ENCODE measurements at regions not wholly inside any gene's neighbourhood (a gene's known extent, or its start where the extent isn't known, plus 50 kb on each side); places are given as distances from the start of the nearest gene placed in this dataset.

DNA sequence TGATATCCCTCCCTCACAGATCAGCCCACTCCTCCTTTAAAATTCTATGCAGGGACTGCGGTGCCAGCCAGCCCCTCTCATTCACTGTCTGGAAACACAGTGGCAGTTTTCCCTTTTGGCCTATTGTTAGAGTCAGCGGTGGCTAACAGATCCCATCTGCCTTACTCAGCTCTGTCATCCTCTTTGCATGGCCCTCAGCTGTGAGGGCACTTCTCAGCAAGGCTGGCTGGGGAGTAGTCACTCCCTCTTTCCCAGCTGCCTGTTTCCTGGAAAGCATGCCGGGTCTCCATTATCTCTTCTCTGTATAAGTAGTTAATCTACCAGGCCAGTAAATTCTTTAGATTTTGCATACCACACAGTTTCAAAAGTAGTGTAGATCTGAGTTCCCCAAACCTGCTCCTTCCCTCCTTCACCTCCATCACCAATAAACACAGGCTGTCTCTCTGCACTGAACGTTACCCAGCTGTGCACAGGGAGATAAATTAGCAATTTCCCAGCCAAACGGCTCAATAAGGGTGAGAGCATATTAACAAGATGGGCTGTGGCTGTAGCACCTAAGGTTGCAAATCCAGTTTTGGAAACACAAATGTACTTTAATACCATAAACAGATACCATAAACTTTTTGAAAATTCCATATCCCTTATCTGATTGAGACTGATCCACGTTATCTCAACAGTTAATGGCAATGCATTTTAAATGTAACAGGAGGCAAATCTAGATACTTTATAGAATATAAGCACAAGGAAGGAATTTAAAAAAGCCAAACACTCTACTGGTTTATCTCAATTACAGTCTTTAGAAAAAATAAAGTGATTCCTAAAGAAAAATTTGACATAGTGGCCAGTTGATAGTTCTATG, 229.3 kb downstream of the ANKRD50 start:
- Mint-ChIP-seq H3K27ac (ENCODE audit: unreplicated experiment) (no peak overlapping the region), H3K36me3 (ENCODE audit: low read depth, unreplicated experiment) (no peaks in the 10 kb centered on the region), H3K4me1 (ENCODE audit: low read depth, unreplicated experiment) (peaks cover 5% of the 10 kb centered on the region), H3K27me3 (ENCODE audit: low read depth, unreplicated experiment) (no peaks in the 10 kb centered on the region), H3K4me3 (ENCODE audit: unreplicated experiment) (no peak overlapping the region), H3K9me3 (ENCODE audit: unreplicated experiment) (no peaks in the 10 kb centered on the region)
- Histone ChIP-seq H2AFZ (ENCODE audit: low read depth, low read length) (peak overlapping the region; percentile 48), H3K9ac (ENCODE audit: low read length) (no peak overlapping the region), H3K9me3 (ENCODE audit: insufficient read depth, low read depth, low read length) (no peaks in the 10 kb centered on the region), H4K20me1 (ENCODE audit: insufficient read depth, low read length) (no peaks in the 10 kb centered on the region), H3K79me2 (ENCODE audit: insufficient read depth, low read length) (no peaks in the 10 kb centered on the region), H3K36me3 (ENCODE audit: insufficient read depth, low read length) (no peaks in the 10 kb centered on the region), H3K27ac (ENCODE audit: low read depth, low read length) (no peak overlapping the region), H3K4me3 (ENCODE audit: insufficient read depth, low read depth, low read length) (no peak overlapping the region), H3K4me2 (ENCODE audit: low read length) (no peak overlapping the region), H3K4me1 (ENCODE audit: insufficient read depth, low read length) (no peaks in the 10 kb centered on the region), H3K27me3 (ENCODE audit: insufficient read depth, low read length) (no peaks in the 10 kb centered on the region)
- TF ChIP-seq, protein P1, sequence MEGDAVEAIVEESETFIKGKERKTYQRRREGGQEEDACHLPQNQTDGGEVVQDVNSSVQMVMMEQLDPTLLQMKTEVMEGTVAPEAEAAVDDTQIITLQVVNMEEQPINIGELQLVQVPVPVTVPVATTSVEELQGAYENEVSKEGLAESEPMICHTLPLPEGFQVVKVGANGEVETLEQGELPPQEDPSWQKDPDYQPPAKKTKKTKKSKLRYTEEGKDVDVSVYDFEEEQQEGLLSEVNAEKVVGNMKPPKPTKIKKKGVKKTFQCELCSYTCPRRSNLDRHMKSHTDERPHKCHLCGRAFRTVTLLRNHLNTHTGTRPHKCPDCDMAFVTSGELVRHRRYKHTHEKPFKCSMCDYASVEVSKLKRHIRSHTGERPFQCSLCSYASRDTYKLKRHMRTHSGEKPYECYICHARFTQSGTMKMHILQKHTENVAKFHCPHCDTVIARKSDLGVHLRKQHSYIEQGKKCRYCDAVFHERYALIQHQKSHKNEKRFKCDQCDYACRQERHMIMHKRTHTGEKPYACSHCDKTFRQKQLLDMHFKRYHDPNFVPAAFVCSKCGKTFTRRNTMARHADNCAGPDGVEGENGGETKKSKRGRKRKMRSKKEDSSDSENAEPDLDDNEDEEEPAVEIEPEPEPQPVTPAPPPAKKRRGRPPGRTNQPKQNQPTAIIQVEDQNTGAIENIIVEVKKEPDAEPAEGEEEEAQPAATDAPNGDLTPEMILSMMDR (IDR thresholded peaks at IDR 0.05; ENCODE audit: insufficient read depth, low read depth, low read length) = no peak
- TF ChIP-seq EZH2 (IDR thresholded peaks at IDR 0.05; ENCODE audit: insufficient read depth, low read length) = no peak
- DNase-seq (ENCODE audit: low read depth) (peak; percentile 27), FAIRE-seq (no peak)

DNA sequence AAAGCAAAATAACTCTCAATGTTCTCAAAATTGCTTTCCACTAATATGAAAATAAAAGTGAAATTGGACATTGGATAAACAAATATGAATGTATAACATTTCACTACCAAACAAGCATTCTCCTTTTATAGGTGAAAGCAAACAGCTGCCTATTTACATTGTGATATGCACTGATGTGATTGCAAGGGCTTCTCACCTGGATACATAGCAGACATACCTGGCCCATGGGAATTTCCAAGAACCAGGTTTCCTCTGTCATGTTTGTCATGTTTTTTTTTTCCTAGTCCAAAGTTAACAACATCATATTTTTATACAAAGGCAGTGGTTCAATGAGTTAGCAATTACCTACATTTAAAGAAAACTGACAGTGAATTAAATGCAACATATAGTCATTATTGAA, 228.5 kb downstream of the ANKRD50 start:
- Histone ChIP-seq H3K4me2 (ENCODE audit: low read length) (no peak overlapping the region), H3K79me2 (ENCODE audit: insufficient read depth, low read length) (no peaks in the 10 kb centered on the region), H3K36me3 (ENCODE audit: insufficient read depth, low read length) (no peaks in the 10 kb centered on the region), H3K9ac (ENCODE audit: low read length) (no peak overlapping the region), H3K27me3 (ENCODE audit: insufficient read depth, low read length) (no peaks in the 10 kb centered on the region), H3K4me3 (ENCODE audit: insufficient read depth, low read depth, low read length) (no peak overlapping the region), H2AFZ (ENCODE audit: low read depth, low read length) (no peak overlapping the region), H4K20me1 (ENCODE audit: insufficient read depth, low read length) (no peaks in the 10 kb centered on the region), H3K27ac (ENCODE audit: low read depth, low read length) (no peak overlapping the region), H3K9me3 (ENCODE audit: insufficient read depth, low read depth, low read length) (no peaks in the 10 kb centered on the region), H3K4me1 (ENCODE audit: insufficient read depth, low read length) (no peaks in the 10 kb centered on the region)
- H3K4me1 Mint-ChIP-seq (ENCODE audit: low read depth, unreplicated experiment) = peaks cover 5% of the 10 kb centered on the region
- FAIRE-seq = no peak
- no peak overlapping the region for H3K4me3 Mint-ChIP-seq (ENCODE audit: unreplicated experiment)
- H3K9me3 Mint-ChIP-seq (ENCODE audit: unreplicated experiment) = no peaks in the 10 kb centered on the region
- TF ChIP-seq, protein P1 (IDR thresholded peaks at IDR 0.05; ENCODE audit: insufficient read depth, low read depth, low read length) = no peak
- TF ChIP-seq EZH2 (IDR thresholded peaks at IDR 0.05; ENCODE audit: insufficient read depth, low read length) = no peak
- DNase-seq (ENCODE audit: low read depth) = no peak
- no peaks in the 10 kb centered on the region for H3K27me3 Mint-ChIP-seq (ENCODE audit: low read depth, unreplicated experiment)
- H3K36me3 Mint-ChIP-seq (ENCODE audit: low read depth, unreplicated experiment) = no peaks in the 10 kb centered on the region
- no peak overlapping the region for H3K27ac Mint-ChIP-seq (ENCODE audit: unreplicated experiment)

DNA sequence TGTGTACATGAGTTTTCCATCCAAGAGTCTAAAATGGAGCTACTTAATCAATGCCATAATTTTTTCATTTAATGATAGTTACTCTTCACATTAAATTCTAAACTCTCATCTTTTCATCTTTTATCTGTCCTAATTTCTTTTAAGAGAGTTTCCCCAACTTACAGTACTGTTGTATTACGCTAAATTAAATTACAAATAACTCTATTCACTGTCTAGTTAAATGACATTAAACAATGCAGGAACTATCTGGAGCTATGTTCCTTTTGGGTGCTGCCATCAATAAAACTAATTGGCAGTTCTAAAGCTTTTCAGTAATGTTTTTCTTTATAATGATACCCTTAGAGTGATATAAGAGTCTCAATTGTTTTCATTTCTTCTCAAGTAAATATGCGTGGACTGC, 227.6 kb downstream of the ANKRD50 start:
- no peaks in the 10 kb centered on the region for H3K9me3 ChIP-seq (ENCODE audit: insufficient read depth, low read depth, low read length)
- H4K20me1 ChIP-seq (ENCODE audit: insufficient read depth, low read length) = no peaks in the 10 kb centered on the region
- Mint-ChIP-seq H3K27me3 (ENCODE audit: low read depth, unreplicated experiment) (no peaks in the 10 kb centered on the region), H3K9me3 (ENCODE audit: unreplicated experiment) (no peaks in the 10 kb centered on the region), H3K4me1 (ENCODE audit: low read depth, unreplicated experiment) (peaks cover 5% of the 10 kb centered on the region), H3K36me3 (ENCODE audit: low read depth, unreplicated experiment) (no peaks in the 10 kb centered on the region), H3K27ac (ENCODE audit: unreplicated experiment) (no peak overlapping the region), H3K4me3 (ENCODE audit: unreplicated experiment) (no peak overlapping the region)
- FAIRE-seq (no peak), DNase-seq (ENCODE audit: low read depth) (no peak)
- H3K4me3 ChIP-seq (ENCODE audit: insufficient read depth, low read depth, low read length) = no peak overlapping the region
- no peaks in the 10 kb centered on the region for H3K79me2 ChIP-seq (ENCODE audit: insufficient read depth, low read length)
- no peak for TF ChIP-seq EZH2 (IDR thresholded peaks at IDR 0.05; ENCODE audit: insufficient read depth, low read length)
- TF ChIP-seq, protein P1 (IDR thresholded peaks at IDR 0.05; ENCODE audit: insufficient read depth, low read depth, low read length) = no peak
- no peak overlapping the region for H3K9ac ChIP-seq (ENCODE audit: low read length)
- H3K4me1 ChIP-seq (ENCODE audit: insufficient read depth, low read length) = no peaks in the 10 kb centered on the region
- no peaks in the 10 kb centered on the region for H3K27me3 ChIP-seq (ENCODE audit: insufficient read depth, low read length)
- H3K36me3 ChIP-seq (ENCODE audit: insufficient read depth, low read length) = no peaks in the 10 kb centered on the region
- no peak overlapping the region for H3K27ac ChIP-seq (ENCODE audit: low read depth, low read length)
- no peak overlapping the region for H2AFZ ChIP-seq (ENCODE audit: low read depth, low read length)
- H3K4me2 ChIP-seq (ENCODE audit: low read length) = no peak overlapping the region
